ENCODE measurements at regions not wholly inside any gene's neighbourhood (a gene's known extent, or its start where the extent isn't known, plus 50 kb on each side); places are given as distances from the start of the nearest gene placed in this dataset.

- Mint-ChIP-seq H3K27me3 (ENCODE audit: low read depth in 3 of 3) (peaks cover 0 to 3% (median 0%) of the 10 kb centered on the region in 3 donors), H3K4me3 (no peak overlapping the region), H3K36me3 (no peaks in the 10 kb centered on the region), H3K9me3 (peaks cover 0 to 3% (median 0%) of the 10 kb centered on the region in 7 donors), H3K4me1 (no peaks in the 10 kb centered on the region), H3K27ac (no peak overlapping the region)
- Histone ChIP-seq H2AFZ (ENCODE audit: insufficient read depth, low read depth, low read length, poor library complexity, severe bottlenecking) (no peak overlapping the region), H3K4me1 (ENCODE audit: control insufficient read depth in 1 of 2, insufficient read depth in 2 of 2, low read length in 2 of 2) (no peaks in the 10 kb centered on the region), H4K20me1 (ENCODE audit: insufficient read depth, low read length) (no peaks in the 10 kb centered on the region), H3K79me2 (ENCODE audit: insufficient read depth, low read length) (no peaks in the 10 kb centered on the region), H3K4me2 (replicated peaks; ENCODE audit: extremely low read depth, low read length, poor library complexity, severe bottlenecking) (no peak overlapping the region), H3K9ac (ENCODE audit: insufficient read depth, low read length, poor library complexity, severe bottlenecking) (no peak overlapping the region), H3K27ac (ENCODE audit: low read depth in 1 of 2, low read length in 2 of 2) (no peak overlapping the region), H3K36me3 (replicated peaks in 1 of 2; ENCODE audit: control insufficient read depth in 1 of 2, insufficient read depth in 2 of 2, low read length in 2 of 2) (no peaks in the 10 kb centered on the region), H3K27me3 (ENCODE audit: control insufficient read depth in 2 of 2, insufficient read depth in 2 of 2, low read length in 2 of 2) (no peaks in the 10 kb centered on the region), H3K9me3 (replicated peaks in 1 of 2; ENCODE audit: control insufficient read depth in 1 of 2, insufficient read depth in 1 of 2, low read length in 2 of 2) (peaks cover 0 to 5% of the 10 kb centered on the region in 2 donors), H3K4me3 (replicated peaks in 1 of 3; ENCODE audit: low read depth in 2 of 3, low read length in 3 of 3) (no peak overlapping the region)
- TF ChIP-seq CTCF (IDR thresholded peaks at IDR 0.05): no peak
- no CpG with 5 or more reads among the region's 1 CpG for WGBS (ENCODE audit: insufficient coverage)
- intact Hi-C loops (cut with micrococcal nuclease): no loop called here
- no peak for DNase-seq
Measured at GRCh38 chr1:106680216-106680615, 376.3 kb upstream of the PRMT6 start.

DNA sequence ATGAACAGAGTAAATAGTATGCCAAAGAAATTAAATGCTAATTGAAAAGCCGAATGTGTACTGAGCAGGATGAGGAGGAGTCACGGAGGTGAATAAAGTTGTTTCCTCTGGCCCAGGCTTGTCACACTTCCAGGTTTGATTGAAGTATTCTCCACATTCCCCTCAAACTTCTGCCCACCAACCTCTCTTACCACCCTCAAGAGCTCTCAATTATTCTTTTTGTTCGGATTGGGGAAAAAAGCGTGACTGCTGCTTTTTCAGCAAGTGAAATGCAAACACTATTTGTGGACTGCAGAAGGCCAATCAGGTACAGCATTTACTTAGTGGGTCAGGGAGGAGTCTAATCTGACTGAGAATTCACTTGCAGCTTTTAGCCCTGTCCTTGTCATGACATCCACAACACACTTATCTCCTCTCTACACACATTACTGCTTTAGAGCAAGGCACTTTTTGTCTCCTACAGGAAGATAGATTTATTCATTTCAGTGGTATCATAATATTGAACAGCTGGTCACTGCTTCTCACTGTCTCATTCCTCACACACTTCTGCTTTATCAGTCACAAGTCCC, 375.6 kb upstream of the PRMT6 start:
- H3K27ac ChIP-seq (ENCODE audit: low read depth in 1 of 2, low read length in 2 of 2): no peak overlapping the region
- H3K27me3 Mint-ChIP-seq (ENCODE audit: low read depth in 3 of 3): peaks cover 0 to 3% (median 0%) of the 10 kb centered on the region in 3 donors
- no peak overlapping the region for H3K9ac ChIP-seq (ENCODE audit: insufficient read depth, low read length, poor library complexity, severe bottlenecking)
- no peak for TF ChIP-seq CTCF (IDR thresholded peaks at IDR 0.05)
- H4K20me1 ChIP-seq (ENCODE audit: insufficient read depth, low read length): no peaks in the 10 kb centered on the region
- no peaks in the 10 kb centered on the region for H3K36me3 Mint-ChIP-seq
- intact Hi-C loops (cut with micrococcal nuclease): no loop called here
- no peak overlapping the region for H3K4me2 ChIP-seq (replicated peaks; ENCODE audit: extremely low read depth, low read length, poor library complexity, severe bottlenecking)
- peaks cover 0 to 3% (median 0%) of the 10 kb centered on the region in 7 donors for H3K9me3 Mint-ChIP-seq
- no peaks in the 10 kb centered on the region for H3K4me1 Mint-ChIP-seq
- H3K9me3 ChIP-seq (replicated peaks in 1 of 2; ENCODE audit: control insufficient read depth in 1 of 2, insufficient read depth in 1 of 2, low read length in 2 of 2): peaks cover 0 to 9% of the 10 kb centered on the region in 2 donors
- no peak overlapping the region for H3K4me3 ChIP-seq (replicated peaks in 1 of 3; ENCODE audit: low read depth in 2 of 3, low read length in 3 of 3)
- H3K27ac Mint-ChIP-seq: no peak overlapping the region
- no peaks in the 10 kb centered on the region for H3K4me1 ChIP-seq (ENCODE audit: control insufficient read depth in 1 of 2, insufficient read depth in 2 of 2, low read length in 2 of 2)
- no peaks in the 10 kb centered on the region for H3K79me2 ChIP-seq (ENCODE audit: insufficient read depth, low read length)
- no peak overlapping the region for H3K4me3 Mint-ChIP-seq
- no peaks in the 10 kb centered on the region for H3K36me3 ChIP-seq (replicated peaks in 1 of 2; ENCODE audit: control insufficient read depth in 1 of 2, insufficient read depth in 2 of 2, low read length in 2 of 2)
- H2AFZ ChIP-seq (ENCODE audit: insufficient read depth, low read depth, low read length, poor library complexity, severe bottlenecking): no peak overlapping the region
- WGBS (ENCODE audit: insufficient coverage): no CpG with 5 or more reads among the region's 4 CpGs
- H3K27me3 ChIP-seq (ENCODE audit: control insufficient read depth in 2 of 2, insufficient read depth in 2 of 2, low read length in 2 of 2): no peaks in the 10 kb centered on the region
- DNase-seq: no peak
